ENCODE measurements at regions not wholly inside any gene's neighbourhood (a gene's known extent, or its start where the extent isn't known, plus 50 kb on each side); places are given as distances from the start of the nearest gene placed in this dataset.

- TF ChIP-seq CTCF (IDR thresholded peaks at IDR 0.05), result no peak
- TF ChIP-seq POLR2A (IDR thresholded peaks at IDR 0.05), result no peak
- TF ChIP-seq POLR2AphosphoS5 (IDR thresholded peaks at IDR 0.05), result no peak
Observed at GRCh38 chr3:163838769-163839168, 1239.5 kb downstream of the SI start.

Data from gastroesophageal sphincter (tissue), 3 donors.